Erythroblast (primary cell): ENCODE measurements at regions not wholly inside any gene's neighbourhood (a gene's known extent, or its start where the extent isn't known, plus 50 kb on each side); places are given as distances from the start of the nearest gene placed in this dataset.

ENCODE experiments used
- GATA1 ChIP-seq: IDR thresholded peaks from 2 replicates; pipeline ENCODE4 v1.6.1; 2011; ENCODE audit warnings: low read depth, mild to moderate bottlenecking, control low read depth, low read length, moderate library complexity
- POLR2A ChIP-seq: IDR thresholded peaks from 2 replicates; pipeline ENCODE4 v1.6.1; 2011; ENCODE audit warnings: mild to moderate bottlenecking, low read length

DNA sequence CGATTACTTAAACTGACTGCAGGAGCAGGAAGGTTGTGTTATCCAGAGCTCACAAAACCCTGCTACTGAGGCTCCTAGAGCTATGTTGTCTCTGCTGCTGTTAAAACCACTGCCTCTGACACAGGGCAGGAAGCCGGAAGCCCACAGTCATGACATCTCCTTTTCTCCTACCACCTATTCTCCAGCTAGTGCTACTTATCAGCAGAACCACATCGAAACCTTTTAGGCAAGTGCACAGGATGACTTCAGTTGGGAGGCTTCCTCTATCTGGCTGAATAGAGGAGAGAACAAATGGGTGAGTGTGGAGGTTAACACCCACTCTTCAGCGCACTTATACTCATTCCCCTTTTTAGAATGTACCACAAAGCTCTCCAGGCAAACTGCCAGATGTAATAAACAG is 638.0 kb downstream of the OTOL1 start:
- TF ChIP-seq POLR2A (no peak), GATA1 (no peak)
